ENCODE measurements at regions not wholly inside any gene's neighbourhood (a gene's known extent, or its start where the extent isn't known, plus 50 kb on each side); places are given as distances from the start of the nearest gene placed in this dataset.
"Not testable (repeated sequence)": the region's sequence is repeated elsewhere in the genome, so short reads cannot be mapped to it uniquely, and the experiment has no call there.

- intact Hi-C loops (cut with DNase I) = no loop called here
- no peak for TF ChIP-seq CTCF (IDR thresholded peaks at IDR 0.05; ENCODE audit: borderline replicate concordance, extremely low read depth, insufficient read depth)
- no peak for FAIRE-seq
These were observed 387.3 kb upstream of the ARRDC3 start for GRCh38 chr5:91770400-91770799.

GRCh38 chr5:91757383-91757782, 374.3 kb upstream of the ARRDC3 start:
- FAIRE-seq; H3K36me3 ChIP-seq (ENCODE audit: control insufficient read depth in 2 of 3, insufficient read depth in 3 of 3, low read length in 3 of 3); DNase-seq; H3K4me1 ChIP-seq (ENCODE audit: control insufficient read depth in 2 of 3, insufficient read depth in 2 of 3, low read depth in 1 of 3, low read length in 3 of 3); H3K9me3 ChIP-seq (ENCODE audit: control insufficient read depth in 2 of 3, insufficient read depth in 1 of 3, low read length in 3 of 3); H3K9ac ChIP-seq (ENCODE audit: low read length in 3 of 3); H3K4me3 ChIP-seq (ENCODE audit: low read length in 3 of 3); H3K27ac ChIP-seq (ENCODE audit: low read depth in 2 of 2, low read length in 2 of 2); intact Hi-C loops (cut with DNase I); H3K27me3 ChIP-seq (ENCODE audit: control insufficient read depth, insufficient read depth, low read length): not testable (repeated sequence)

More at GRCh38 chr5:91770400-91770799, 387.3 kb upstream of the ARRDC3 start:
- H3K9ac ChIP-seq (ENCODE audit: low read length in 3 of 3) = no peak overlapping the region
- no peaks in the 10 kb centered on the region for H3K4me1 ChIP-seq (ENCODE audit: control insufficient read depth in 2 of 3, insufficient read depth in 2 of 3, low read depth in 1 of 3, low read length in 3 of 3)
- H3K9me3 ChIP-seq (ENCODE audit: control insufficient read depth in 2 of 3, insufficient read depth in 1 of 3, low read length in 3 of 3) = no peaks in the 10 kb centered on the region
- no peaks in the 10 kb centered on the region for H3K36me3 ChIP-seq (ENCODE audit: control insufficient read depth in 2 of 3, insufficient read depth in 3 of 3, low read length in 3 of 3)
- H3K27ac ChIP-seq (ENCODE audit: low read depth in 2 of 2, low read length in 2 of 2) = no peak overlapping the region
- H3K27me3 ChIP-seq (ENCODE audit: control insufficient read depth, insufficient read depth, low read length) = no peaks in the 10 kb centered on the region
- no peak for DNase-seq
- no peak overlapping the region for H3K4me3 ChIP-seq (ENCODE audit: low read length in 3 of 3)

- Histone ChIP-seq H3K27ac (ENCODE audit: low read depth in 2 of 2, low read length in 2 of 2) (no peak overlapping the region), H3K9ac (ENCODE audit: low read length in 3 of 3) (no peak overlapping the region), H3K27me3 (ENCODE audit: control insufficient read depth, insufficient read depth, low read length) (no peaks in the 10 kb centered on the region), H3K36me3 (ENCODE audit: control insufficient read depth in 2 of 3, insufficient read depth in 3 of 3, low read length in 3 of 3) (no peaks in the 10 kb centered on the region), H3K4me1 (ENCODE audit: control insufficient read depth in 2 of 3, insufficient read depth in 2 of 3, low read depth in 1 of 3, low read length in 3 of 3) (no peaks in the 10 kb centered on the region), H3K4me3 (ENCODE audit: low read length in 3 of 3) (no peak overlapping the region), H3K9me3 (ENCODE audit: control insufficient read depth in 2 of 3, insufficient read depth in 1 of 3, low read length in 3 of 3) (no peaks in the 10 kb centered on the region)
- peak; percentile 49 for FAIRE-seq
- intact Hi-C loops (cut with DNase I) = no loop called here
- no peak for TF ChIP-seq CTCF (IDR thresholded peaks at IDR 0.05; ENCODE audit: borderline replicate concordance, extremely low read depth, insufficient read depth)
- no peak for DNase-seq
These were observed 371.9 kb upstream of the ARRDC3 start for GRCh38 chr5:91754990-91755389.

- H3K9me3 ChIP-seq (ENCODE audit: control insufficient read depth in 2 of 3, insufficient read depth in 1 of 3, low read length in 3 of 3); FAIRE-seq; H3K4me3 ChIP-seq (ENCODE audit: low read length in 3 of 3); H3K27me3 ChIP-seq (ENCODE audit: control insufficient read depth, insufficient read depth, low read length); H3K27ac ChIP-seq (ENCODE audit: low read depth in 2 of 2, low read length in 2 of 2); H3K9ac ChIP-seq (ENCODE audit: low read length in 3 of 3); H3K36me3 ChIP-seq (ENCODE audit: control insufficient read depth in 2 of 3, insufficient read depth in 3 of 3, low read length in 3 of 3); H3K4me1 ChIP-seq (ENCODE audit: control insufficient read depth in 2 of 3, insufficient read depth in 2 of 3, low read depth in 1 of 3, low read length in 3 of 3); intact Hi-C loops (cut with DNase I); DNase-seq: not testable (repeated sequence)
These were observed 361.4 kb upstream of the ARRDC3 start for GRCh38 chr5:91744470-91744869.

GRCh38 chr5:91742550-91742949, 359.4 kb upstream of the ARRDC3 start:
- no peak for TF ChIP-seq CTCF (IDR thresholded peaks at IDR 0.05; ENCODE audit: borderline replicate concordance, extremely low read depth, insufficient read depth)

More at GRCh38 chr5:91742550-91742949, 359.4 kb upstream of the ARRDC3 start:
- DNase-seq (no peak), FAIRE-seq (no peak)
- no peaks in the 10 kb centered on the region for H3K4me1 ChIP-seq (ENCODE audit: control insufficient read depth in 2 of 3, insufficient read depth in 2 of 3, low read depth in 1 of 3, low read length in 3 of 3)
- H3K4me3 ChIP-seq (ENCODE audit: low read length in 3 of 3) = no peak overlapping the region
- no peaks in the 10 kb centered on the region for H3K9me3 ChIP-seq (ENCODE audit: control insufficient read depth in 2 of 3, insufficient read depth in 1 of 3, low read length in 3 of 3)
- H3K27me3 ChIP-seq (ENCODE audit: control insufficient read depth, insufficient read depth, low read length) = no peaks in the 10 kb centered on the region
- H3K9ac ChIP-seq (ENCODE audit: low read length in 3 of 3) = no peak overlapping the region
- H3K27ac ChIP-seq (ENCODE audit: low read depth in 2 of 2, low read length in 2 of 2) = no peak overlapping the region
- no peaks in the 10 kb centered on the region for H3K36me3 ChIP-seq (ENCODE audit: control insufficient read depth in 2 of 3, insufficient read depth in 3 of 3, low read length in 3 of 3)
- intact Hi-C loops (cut with DNase I) = no loop called here
